NCI-H1694 treated with DMSO at 0.1 percent for 48 hours (cell line): ENCODE measurements at regions not wholly inside any gene's neighbourhood (a gene's known extent, or its start where the extent isn't known, plus 50 kb on each side); places are given as distances from the start of the nearest gene placed in this dataset.
"Not testable (repeated sequence)": the region's sequence is repeated elsewhere in the genome, so short reads cannot be mapped to it uniquely, and the experiment has no call there.

Experiments used
- DNase-seq: peaks from one replicate; lab custom pipeline; 2025; lab: John Stamatoyannopoulos, UW

DNA sequence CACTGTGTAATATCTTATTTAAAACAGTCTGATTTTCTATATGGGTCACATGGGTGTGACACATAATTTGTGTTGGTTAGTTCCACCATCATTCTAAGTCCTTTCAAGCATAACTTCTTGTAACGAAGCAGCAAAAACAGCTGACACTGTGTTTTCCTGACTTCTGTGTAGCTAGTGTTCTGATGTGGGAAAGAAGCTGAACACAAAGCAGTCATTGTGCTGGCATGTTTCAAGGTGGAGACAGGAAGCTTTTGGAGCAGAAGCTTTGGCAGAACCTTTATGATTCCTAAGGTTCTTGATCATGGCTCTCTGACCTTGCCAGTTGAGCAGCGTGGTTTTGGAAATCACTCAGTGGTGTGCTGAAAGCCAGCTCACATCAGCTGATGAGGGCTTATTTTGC lies 351.7 kb upstream of the MDGA2 start:
- DNase-seq = no peak

DNA sequence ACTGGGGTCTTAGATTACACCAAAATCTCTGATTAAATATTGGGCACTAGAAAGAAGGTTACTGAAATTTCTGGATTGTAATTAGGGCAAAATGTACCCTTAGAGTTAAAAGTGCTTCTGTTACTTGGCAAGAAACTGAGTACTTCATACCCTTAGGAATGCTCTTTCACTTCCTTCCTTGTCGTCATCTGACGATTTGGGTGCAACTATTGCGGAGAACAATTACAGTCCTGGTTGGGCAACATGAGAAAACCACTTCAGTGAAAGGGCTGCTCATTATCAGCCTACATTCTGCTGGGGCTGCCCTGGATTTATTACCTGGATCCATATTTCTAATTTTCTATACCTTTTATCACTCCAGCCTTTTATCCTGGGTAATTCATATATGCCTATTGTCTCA lies 348.5 kb upstream of the MDGA2 start:
- no peak for DNase-seq

DNA sequence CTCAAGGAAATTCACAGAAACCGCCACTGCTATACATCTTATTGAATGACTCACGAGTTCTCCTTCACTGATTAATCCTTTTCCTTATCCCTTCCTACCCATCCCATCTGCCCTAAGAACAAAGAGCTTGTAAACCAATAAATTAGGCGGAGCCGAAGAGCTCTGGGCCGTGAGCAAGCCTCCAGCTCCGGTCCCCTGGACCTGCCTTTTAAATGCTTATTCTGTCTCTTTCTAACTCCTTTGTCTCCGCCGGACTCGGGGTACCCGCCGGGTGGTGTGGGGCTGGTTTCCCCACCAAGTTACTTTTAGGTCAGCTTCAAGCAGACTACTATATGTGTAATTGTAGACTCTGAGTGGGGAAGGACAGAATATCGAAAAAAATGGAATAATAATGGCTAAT lies 336.1 kb upstream of the MDGA2 start:
- not testable (repeated sequence) for DNase-seq

DNA sequence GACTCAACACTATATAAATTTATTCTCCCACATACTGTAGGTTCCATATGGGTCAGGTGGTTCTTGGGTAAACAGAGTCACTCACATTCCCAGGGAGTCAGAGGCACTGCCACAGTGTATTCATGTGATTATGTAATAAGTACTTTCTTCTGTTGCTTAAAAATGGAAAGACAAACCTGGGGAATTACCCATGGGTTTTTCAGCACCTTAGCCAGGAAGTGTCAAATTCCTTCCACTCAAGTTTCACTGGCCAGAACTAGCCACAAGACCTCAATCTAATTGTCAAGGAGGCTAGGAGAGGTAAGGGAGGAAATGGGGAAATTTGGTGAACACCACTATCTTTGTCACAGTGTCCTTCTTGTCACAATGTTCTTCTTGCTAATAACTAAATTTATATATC lies 333.2 kb upstream of the MDGA2 start:
- no peak for DNase-seq

DNA sequence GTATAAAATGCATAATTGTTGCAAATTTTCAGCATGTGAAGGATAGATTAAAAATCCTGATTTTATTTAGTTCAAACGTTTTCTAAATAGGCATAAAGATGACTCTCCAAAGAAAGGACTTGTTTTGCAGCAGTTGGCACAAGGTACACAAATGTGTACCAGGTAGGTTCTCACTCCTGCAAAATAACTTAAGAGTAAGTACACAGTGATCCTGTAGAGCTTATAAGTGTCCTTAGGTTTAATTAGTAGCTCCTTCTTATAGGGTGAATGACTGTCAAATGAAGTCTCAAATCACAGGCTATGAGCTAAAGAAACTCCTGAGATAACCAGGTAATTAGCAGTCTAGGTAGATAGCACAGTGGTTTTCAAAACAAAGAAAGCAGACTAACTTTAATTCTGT lies 330.6 kb upstream of the MDGA2 start:
- DNase-seq = no peak

DNA sequence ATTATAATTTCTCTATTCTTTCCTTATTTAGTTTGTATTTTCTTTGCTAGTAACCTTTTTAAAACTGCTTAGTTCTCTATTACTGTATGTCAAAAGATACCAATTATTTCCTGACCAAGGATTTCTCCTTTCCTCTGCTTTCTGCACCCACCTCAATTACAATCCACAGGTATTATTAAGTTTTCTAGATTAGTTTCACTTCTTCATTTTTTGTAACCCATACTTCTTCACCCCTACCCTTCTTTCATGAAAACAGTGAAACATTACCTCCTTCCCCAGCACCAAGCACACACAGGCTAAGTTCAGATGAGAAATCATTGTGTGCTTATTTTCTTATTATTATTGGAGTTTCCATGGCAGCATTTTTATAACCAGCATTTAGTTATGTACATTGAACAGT lies 318.5 kb upstream of the MDGA2 start:
- no peak for DNase-seq

DNA sequence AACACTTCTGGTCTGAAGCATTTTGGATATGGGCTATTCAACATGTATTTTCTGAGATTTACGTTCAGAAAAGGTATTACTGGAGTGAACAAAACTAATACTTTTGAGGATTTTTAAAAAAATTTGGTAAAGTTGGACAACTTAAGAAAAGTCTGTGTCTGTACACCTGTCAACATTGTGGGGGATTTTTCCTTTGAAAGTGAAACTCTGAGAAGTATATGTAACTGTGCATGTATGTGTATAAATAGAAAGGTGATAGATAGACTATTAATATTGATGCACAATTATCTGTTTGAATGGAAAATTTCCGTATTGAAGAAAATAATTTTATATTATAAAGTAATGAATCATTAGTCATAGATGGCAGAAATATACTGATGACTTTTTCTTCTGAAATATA lies 312.8 kb upstream of the MDGA2 start:
- DNase-seq = no peak

DNA sequence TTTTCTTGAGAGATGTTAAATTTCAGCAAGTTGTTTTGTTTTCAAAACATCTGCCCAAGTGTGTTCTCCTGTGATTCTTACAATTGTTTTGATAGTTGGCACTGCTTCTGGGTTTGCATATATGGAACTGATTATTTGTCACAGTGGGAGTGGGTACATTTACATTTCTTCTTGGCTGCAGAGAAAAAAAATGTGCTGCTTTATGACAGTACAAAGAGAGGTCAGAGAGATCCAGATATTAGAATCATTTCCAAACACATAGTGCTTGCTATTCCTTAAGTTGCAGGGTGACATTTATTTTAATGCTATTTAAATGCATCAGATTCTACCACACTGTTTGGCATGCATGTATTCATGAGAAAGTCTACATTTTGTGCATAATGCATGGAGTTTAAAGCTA lies 303.5 kb upstream of the MDGA2 start:
- no peak for DNase-seq

DNA sequence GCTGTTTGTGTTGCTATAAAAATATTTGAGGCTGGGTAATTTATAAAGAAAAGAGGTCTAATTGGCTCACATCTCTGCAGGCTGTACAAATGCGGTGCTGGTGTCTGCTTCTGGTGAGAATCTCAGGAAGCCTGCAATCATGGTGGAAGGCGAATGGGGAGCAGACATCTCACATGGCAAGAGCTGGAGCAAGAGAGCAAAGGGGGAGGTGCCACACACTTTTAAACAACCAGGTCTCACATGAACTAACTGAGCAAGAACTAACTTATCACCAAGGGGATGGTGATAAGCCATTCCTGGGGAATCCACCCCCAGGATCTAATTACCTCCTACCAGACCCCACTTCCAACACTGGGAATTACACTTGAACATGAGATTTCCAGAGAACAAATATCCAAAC lies 300.7 kb upstream of the MDGA2 start:
- DNase-seq = no peak

DNA sequence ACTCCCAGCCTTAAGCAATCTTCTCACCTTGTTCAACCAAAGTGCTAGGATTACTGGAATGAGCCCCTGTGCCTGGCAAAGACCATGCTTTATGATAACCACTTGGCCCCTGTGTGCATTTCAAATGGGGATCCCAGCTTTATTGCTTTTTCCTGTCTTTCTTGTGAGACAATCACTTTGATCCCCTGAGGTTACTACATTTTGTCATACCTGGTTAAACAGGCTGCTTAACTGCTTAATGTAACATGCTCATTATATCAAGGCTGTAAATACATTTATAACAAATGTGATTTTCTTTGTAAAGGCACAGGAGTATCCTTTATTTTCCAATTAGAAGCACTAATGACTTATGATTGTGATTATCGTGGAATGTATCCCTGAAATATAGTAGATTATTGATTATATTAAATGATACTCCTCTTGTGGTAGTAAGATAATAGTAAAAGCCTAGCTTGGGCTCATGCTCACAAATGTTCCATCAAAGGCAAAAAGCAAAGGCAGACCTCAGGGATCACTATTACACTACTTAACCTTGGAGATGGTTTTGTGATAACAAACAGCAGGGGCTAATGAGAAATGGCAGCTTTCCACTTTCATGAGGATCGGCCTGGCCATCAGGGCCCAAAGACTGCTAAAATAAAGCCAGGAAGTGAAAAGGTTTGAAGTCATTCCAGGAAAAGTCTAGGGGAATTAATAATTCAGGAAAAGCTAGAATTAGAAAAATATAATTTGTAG lies 290.8 kb upstream of the MDGA2 start:
- DNase-seq = no peak

DNA sequence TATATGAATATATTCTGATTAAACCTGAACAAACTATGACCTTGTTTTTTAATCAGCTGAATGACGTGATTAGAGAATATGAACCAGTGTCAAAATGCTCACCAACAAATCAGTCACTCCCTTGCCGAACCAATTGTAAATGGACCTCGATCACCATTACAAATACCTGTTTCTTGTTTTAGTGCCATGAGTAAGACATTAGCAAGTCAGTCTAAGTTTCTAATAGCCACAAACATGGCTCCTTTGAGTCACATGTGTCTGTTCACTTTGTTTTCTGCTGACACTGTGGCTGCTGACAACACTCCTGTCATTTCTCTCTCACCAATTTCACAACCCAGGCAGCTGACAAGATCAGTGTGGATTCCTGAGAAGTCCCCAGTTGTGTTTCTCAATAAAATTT lies 286.2 kb upstream of the MDGA2 start:
- DNase-seq = no peak

DNA sequence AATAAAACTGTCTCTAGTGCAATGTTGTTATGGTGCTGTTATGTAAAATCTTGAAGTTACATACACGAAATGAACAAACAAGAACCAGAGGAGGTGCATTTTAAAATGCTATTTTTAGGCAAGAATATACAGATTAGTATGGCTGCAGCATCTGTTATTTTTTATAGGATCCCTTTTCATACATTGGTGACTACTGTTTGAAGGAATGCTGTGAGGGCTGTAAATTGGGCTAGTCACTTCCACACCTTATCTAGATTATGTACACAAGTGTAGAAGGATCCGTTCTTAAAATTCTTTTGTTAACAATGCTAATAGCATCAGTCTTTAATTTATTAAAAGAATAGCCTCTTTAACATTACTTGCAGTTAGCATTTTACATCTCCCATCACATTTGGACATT lies 284.3 kb upstream of the MDGA2 start:
- DNase-seq = no peak

DNA sequence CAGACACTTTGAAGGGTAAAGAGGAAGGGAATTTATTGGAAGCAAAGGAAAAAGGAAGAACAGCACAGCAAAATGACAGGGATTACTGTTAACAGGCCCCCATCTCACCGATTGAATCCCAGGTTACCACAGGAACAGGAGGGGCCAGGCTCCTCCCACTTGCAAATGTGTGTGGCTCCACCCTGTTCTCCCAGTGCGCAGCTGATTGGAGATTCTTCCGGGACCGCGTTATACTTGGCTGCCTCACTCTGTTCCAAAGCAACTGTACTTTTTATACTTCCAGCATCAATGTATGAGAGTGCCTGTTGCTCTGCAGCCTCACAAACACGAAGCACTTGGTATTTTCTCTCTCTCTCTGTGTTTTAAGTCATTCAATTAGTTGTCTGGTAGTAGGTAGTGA lies 273.6 kb upstream of the MDGA2 start:
- DNase-seq = no peak

DNA sequence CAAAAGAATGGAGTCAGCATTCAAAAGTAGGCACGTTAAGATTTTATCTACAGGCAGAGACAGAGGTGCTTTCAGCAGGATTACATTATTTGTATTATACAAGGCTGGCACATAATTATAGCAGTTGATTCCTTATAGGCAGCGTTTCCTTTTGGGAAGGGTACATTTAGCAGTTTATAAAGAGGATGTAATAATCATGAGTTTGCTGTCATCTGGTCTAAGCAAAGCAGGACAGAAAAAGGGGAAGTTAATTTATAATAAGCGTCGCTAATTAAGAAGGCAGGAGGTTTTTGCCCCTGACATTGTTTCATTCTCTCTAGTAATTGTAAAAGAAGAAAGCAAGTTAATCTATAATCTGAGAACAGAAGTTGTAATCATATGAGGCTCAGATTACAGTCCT lies 259.9 kb upstream of the MDGA2 start:
- DNase-seq = no peak

DNA sequence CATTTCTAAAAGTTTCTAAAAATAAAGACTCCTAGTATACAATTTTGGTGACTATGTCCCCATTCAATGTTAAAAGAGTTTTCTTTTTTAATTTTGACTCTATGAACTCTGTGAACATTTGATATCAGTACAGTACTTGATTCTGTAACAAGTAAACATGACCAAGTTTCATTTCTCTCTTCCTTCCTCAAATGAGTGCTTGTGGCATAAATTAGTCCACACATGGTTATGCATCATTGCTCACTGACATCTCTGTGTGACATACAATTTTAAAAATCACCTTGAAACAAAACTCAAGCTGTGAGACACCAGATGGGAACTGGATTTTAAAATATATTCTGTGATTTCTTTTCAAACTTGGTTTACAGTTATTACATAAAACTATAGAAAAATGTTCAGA lies 253.9 kb upstream of the MDGA2 start:
- no peak for DNase-seq

DNA sequence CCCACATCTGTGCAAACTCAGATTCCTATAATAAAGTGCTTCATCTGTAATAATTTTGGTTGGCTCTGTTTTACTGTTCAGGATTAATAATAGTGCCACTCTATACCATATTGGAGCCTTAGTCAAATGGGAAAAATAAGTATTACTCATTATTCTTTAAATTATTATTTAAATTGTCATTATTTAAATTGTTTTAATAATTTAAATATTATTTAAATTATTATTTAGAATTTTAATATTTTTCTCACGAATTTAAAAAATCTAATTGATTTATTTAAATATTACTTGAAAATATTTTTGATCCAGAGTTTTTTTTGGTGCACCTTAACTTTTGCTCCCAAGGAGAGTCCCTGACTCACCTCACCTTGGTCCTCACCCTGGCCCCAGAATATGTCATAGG lies 245.7 kb upstream of the MDGA2 start:
- no peak for DNase-seq

DNA sequence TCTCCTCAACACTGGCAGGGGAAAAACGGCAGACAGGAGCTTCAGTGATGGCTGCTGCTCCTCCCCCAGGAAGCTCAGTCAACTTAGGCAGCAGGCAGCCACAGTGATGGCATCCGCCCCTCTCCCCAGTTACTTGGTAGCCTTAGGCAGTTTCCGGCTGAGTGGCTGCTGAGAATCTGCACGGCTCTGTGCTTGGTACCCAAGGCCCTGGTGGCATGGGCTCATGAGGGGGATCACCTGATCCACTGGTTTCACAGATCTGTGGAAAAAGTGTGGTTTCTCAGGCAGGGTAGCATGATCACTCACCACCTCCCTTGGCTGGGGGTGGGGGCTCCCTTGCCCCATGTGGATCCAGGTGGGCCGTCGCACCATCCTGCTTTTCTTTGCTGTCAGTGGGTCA lies 244.6 kb upstream of the MDGA2 start:
- DNase-seq = no peak

DNA sequence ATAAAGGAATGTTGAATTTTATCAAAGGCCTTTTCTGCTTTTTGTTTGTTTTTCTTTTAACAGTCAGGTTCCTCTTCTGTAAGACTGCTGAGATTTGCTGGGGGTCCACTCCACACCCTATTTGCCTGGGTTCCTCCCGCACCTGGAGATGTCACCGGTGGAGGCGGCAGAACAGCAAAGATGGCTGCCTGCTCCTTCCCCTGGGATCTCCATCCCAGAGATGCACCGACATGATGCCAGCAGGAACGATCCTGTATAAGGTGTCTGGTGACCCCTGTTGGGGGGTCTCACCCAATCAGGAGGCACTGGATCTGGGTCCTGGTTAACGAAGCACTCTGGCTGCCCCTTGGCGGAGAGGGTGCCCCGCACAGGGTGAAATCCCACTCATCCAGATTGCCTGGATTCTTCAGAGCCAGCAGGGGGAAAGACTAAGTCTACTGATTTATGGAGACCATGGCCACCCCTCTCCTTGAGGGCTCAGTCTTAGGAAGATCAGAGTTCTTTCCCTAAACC lies 244.0 kb upstream of the MDGA2 start:
- DNase-seq = no peak

DNA sequence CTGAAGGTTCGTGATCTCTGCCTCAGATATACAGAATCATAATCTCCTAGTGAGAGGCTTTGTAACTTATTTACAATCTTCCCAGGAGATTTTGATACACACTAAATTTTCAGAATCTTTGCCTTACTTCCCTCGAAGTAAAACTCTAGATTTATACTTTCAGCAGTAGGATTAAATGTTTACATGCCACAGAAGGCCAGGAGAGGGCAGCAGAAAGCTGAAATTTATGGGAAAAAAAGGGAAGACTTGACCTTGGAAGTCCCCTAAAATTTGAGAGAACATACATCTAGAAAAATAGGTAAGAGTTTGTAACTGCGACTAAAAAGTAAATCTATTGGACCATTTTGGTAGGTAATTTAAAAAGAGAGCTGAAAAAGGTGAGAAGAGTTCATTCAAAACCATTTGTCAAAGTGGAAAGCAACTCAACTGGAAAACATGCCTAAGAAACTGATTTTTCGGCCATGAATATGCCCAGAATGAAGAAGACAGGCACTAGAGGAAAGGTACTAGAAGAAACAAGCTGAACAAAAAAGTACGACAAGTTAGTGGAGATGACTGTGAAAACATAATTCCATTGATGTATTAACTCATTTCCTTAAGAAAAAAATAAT lies 242.0 kb upstream of the MDGA2 start:
- peak; percentile 8 for DNase-seq

DNA sequence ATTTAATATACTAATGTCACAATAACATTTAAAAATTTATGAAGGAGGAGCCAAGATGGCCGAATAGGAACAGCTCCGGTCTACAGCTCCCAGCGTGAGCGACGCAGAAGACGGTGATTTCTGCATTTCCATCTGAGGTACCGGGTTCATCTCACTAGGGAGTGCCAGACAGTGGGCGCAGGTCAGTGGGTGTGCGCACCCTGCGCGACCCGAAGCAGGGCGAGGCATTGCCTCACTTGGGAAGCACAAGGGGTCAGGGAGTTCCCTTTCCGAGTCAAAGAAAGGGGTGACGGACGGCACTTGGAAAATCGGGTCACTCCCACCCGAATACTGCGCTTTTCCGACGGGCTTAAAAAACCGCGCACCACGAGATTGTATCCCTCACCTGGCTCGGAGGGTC lies 225.7 kb upstream of the MDGA2 start:
- DNase-seq = not testable (repeated sequence)

DNA sequence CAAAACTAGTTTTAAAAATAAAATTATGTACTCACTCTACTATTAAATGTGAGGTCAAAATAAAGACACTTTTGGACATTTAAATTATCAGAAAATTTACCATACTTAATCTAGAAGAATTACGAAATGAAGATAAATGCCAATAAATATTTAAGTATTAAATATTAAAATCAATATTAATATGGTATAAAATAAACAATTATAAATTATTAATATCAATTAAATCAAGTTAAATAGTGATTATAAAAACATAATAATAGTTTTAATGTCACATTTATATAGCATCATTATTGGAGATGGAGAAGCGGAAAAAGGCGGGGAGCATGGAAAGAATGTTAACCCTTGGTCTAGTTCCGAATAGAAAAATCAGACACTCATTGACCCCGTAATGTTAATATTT lies 224.3 kb upstream of the MDGA2 start:
- DNase-seq = no peak

DNA sequence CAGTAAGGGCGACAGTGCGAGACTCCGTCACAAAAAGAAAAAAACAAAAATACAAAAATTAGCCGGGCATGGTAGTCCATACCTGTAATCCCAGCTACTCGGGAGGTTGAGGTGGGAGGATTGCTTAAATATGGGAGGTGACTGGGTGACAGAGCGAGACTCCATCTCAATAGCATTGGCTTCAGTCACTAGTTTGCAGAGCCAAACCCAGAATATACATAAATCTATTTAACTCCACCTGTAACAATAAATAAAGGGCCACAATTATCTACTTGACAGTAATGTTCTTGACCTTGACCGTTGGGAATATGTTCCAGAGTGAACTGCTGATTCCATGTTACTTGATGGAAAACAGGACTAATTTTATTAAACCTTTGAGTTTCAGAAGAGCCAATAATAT lies 198.9 kb upstream of the MDGA2 start:
- no peak for DNase-seq

DNA sequence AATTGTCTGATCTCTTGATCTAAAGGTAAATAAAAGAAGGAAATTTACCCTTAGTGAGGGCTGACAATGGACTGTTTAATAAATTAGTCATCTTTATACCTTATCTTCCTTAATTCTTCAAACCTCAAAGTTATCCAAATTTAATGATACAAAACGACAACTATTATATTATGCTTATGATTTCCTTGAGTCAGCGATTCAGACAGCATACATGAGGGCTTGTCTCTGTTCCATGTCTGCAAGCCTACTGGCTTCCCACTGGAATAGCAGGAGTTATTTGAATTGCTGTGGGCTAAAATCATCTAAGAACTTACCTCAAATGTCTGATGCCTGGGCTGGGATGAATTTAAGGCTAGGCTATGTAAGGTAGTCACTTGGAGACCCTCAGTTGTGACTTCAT lies 197.2 kb upstream of the MDGA2 start:
- DNase-seq = no peak

DNA sequence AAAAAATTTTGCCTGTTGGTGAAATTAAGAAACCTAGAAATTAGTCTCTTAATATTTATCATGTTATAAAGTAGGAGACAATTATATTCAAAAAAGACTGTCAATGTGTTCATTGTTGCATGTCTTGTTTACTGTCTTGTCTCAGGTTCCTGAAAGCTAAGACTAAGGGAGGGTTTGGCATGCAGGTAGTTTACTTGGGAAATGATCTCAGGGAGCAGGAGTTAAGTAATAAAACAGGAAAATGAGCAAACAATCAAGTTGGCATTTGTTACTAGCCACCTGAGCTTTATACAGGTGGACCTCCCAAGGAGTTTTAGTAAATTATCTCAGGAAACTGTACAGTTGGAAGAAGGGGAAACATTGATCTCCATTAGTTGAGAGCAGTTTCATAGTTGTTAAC lies 188.0 kb upstream of the MDGA2 start:
- DNase-seq = no peak
